Fibroblast of pulmonary artery (primary cell): ENCODE measurements at regions not wholly inside any gene's neighbourhood (a gene's known extent, or its start where the extent isn't known, plus 50 kb on each side); places are given as distances from the start of the nearest gene placed in this dataset.
A peak's percentile ranks its signal among the peaks of the same experiment; 100 is the strongest.
"Not testable (repeated sequence)": the region's sequence is repeated elsewhere in the genome, so short reads cannot be mapped to it uniquely, and the experiment has no call there.

Experiments
- DNase-seq: peaks from one replicate; pipeline ENCODE4 v3.0.0-alpha.2; 2010; ENCODE audit warnings: low read depth
- H3K4me3 ChIP-seq: replicated peaks from 2 replicates; pipeline ENCODE4 v1.5.1; 2011; ENCODE audit warnings: low read depth, mild to moderate bottlenecking, control low read depth, low read length, moderate library complexity
- CTCF ChIP-seq: IDR thresholded peaks from 2 replicates; pipeline ENCODE4 v1.5.1; 2011; ENCODE audit warnings: mild to moderate bottlenecking, control low read depth, low read length, inconsistent platforms; ENCODE audit errors: missing control alignments

DNA sequence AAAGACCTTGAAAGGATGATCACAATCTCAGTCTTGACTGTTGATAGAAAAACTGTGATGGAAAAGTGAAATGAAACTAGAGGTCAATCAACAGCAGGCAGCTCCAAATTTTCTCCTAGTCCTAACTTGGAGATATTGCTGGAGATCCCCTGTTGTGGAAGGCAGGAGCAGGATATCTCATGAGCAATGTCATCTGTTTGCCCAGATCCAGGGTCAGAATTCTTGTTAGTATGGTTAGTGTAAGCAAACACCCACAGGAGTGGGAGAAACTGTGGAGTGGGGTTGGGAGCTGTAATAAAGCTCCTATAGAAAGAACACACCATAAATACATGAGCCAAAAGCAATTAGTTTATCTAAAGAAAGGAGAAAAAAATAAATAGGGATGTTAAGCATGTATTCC lies 169.0 kb downstream of the AKR1D1 start:
- no peak for TF ChIP-seq CTCF
- no peak for DNase-seq

DNA sequence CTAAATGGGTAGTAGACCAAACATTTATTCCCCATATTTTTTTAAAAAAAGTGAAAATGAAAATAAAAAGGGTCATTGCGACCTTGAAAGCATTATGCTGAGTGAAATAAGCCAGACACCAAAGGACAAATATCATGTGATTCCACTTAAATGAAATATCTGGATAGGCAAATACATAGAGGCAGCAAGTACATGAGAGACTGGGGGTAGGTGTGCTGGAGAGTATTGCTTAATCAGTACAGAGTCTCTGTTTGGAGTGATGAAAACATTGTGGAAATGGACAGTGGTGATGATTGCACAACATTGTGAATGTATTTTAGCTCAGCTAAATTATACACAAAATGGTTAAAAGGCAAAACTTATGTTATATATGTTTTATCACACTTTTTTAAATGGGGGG lies 169.4 kb downstream of the AKR1D1 start:
- no peak overlapping the region for H3K4me3 ChIP-seq
- no peak for TF ChIP-seq CTCF
- peak; percentile 93 for DNase-seq

More for the DNA sequence above, 169.0 kb downstream of the AKR1D1 start:
- no peak overlapping the region for H3K4me3 ChIP-seq

DNA sequence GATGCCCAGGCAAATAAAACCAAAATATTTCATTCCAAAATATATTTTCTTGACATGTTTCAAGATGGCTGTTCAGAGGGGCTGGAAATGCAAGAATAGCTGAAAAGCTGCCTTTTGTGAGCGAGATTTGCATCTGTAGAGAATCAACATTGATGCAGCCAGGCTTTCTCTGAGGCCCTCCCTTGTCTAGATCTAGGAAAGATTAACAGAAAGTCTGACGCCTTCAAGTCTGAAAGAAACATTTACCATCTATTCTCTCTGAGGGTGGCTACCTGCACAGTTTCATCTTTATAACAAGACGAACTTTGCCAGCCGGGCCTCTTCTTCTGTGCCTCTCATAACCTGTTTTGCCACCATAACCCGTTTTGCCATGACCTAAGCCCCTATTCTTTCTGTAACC lies 170.2 kb downstream of the AKR1D1 start:
- TF ChIP-seq CTCF, result no peak
- H3K4me3 ChIP-seq, result no peak overlapping the region
- DNase-seq, result no peak

GRCh38 chr7:138247081-138247480 lies 170.8 kb downstream of the AKR1D1 start:
- H3K4me3 ChIP-seq, result no peak overlapping the region
- DNase-seq, result no peak
- TF ChIP-seq CTCF, result no peak

- no peak overlapping the region for H3K4me3 ChIP-seq
- peak; percentile 89 for DNase-seq
- TF ChIP-seq CTCF, result no peak
Observed at GRCh38 chr7:138247568-138248333, 171.5 kb downstream of the AKR1D1 start.

DNA sequence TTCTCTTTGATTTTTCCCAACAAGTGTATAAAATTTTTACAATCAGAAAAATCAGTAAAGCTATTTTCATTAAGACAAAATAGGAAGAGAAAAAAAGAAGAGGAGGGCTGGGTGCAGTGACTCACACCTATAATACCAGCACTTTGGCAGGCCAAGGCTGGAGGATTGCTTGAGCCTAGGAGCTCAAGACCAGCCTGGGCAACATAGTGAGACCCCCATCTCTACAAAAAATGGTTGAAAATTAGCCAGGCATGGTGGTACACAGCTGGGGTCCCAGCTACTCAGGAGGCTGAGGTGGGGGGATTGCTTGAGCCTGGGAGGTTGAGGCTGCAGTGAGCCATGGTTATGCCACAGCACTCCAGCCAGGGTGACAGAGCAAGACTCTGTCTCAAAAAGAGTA lies 172.3 kb downstream of the AKR1D1 start:
- TF ChIP-seq CTCF, result no peak
- no peak overlapping the region for H3K4me3 ChIP-seq
- DNase-seq, result no peak

DNA sequence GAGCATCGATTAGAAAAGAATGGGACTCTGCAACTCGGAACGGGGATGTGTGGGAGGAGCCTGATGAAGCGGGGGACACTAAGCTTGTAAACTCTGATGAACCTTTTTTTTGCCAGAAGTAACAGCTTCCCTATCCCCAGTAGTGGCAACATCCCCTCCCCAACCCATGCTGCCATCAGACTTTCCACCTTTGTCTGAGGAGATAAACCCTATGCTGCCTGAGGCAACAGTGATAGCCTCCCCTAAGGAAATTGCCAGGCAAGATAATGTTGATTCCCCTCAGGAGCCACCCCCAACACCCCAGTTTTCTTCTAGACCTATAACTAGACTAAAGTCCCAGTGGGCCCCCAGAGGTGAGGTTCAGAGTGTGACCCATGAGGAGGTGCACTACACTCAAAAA lies 173.7 kb downstream of the AKR1D1 start:
- DNase-seq, result no peak
- no peak for TF ChIP-seq CTCF
- no peak overlapping the region for H3K4me3 ChIP-seq

DNA sequence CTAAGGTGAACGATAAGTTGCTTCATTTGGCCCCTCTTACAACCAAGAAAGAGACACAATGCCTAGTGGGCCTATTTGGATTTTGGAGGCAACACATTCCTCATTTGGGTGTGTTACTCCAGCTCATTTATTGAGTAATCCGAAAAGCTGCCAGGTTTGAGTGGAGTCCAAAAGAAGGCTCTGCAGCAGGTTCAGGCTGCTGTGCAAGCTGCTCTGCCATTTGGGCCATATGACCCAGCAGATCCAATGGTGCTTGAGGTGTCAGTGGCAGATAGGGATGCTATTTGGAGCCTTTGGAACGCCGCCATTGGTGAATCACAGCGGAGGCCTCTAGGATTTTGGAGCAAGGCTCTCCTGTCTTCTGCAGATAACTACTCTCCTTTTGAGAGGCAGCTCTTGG lies 176.4 kb downstream of the AKR1D1 start:
- not testable (repeated sequence) for DNase-seq, H3K4me3 ChIP-seq
